IMR-90 (cell line): ENCODE measurements at regions not wholly inside any gene's neighbourhood (a gene's known extent, or its start where the extent isn't known, plus 50 kb on each side); places are given as distances from the start of the nearest gene placed in this dataset.
A peak's percentile ranks its signal among the peaks of the same experiment; 100 is the strongest.

ENCODE experiments used
- ATAC-seq: fragments of 200-7000 bp; cut with Tn5 transposase; 2 replicates; pipeline ENCODE4 v1.9.1; 2020; ENCODE audit warnings: low read depth, mild to moderate bottlenecking, moderate library complexity
- BruUV-seq: library from RNA; stranded (reverse); fragments of 400-500 nt; replicated peaks from 2 replicates; lab custom pipeline; 2021; lab: Mats Ljungman, UMichigan
- CTCF ChIA-PET: fragments of 300-600 bp; formaldehyde crosslinking; extraction: SDS; loops from one replicate; lab custom pipeline; 2021; ENCODE audit warnings: antibody characterized with exemption; lab: Yijun Ruan, JAX
- POLR2A ChIA-PET: fragments of 300-600 bp; sonication (Branson Sonifier 250); formaldehyde crosslinking; loops from one replicate; lab custom pipeline; 2022; ENCODE audit warnings: antibody characterized with exemption; ENCODE audit not compliant: unreplicated experiment; lab: Charles Lee
- DNase-seq: peaks from one replicate; pipeline ENCODE4 v3.0.0; 2013
- H2AFZ ChIP-seq: replicated peaks from 2 replicates; pipeline ENCODE3; 2013; ENCODE audit warnings: low read length, mild to moderate bottlenecking; ENCODE audit not compliant: poor library complexity
- H2AK5ac ChIP-seq: 2 replicates; pipeline ENCODE4 v1.6.1; 2013; ENCODE audit warnings: low read depth, low read length, inconsistent platforms
- H2AK9ac ChIP-seq: replicated peaks from 2 replicates; pipeline ENCODE3; 2013; ENCODE audit warnings: mild to moderate bottlenecking, low read depth, low read length, moderate library complexity; ENCODE audit not compliant: poor library complexity
- H2BK120ac ChIP-seq: 2 replicates; pipeline ENCODE4 v1.6.1; 2013; ENCODE audit warnings: low read depth, low read length, inconsistent platforms
- H2BK15ac ChIP-seq: 3 replicates; pipeline ENCODE4 v1.6.1; 2013; ENCODE audit warnings: low read depth, low read length, inconsistent platforms
- H2BK20ac ChIP-seq: 2 replicates; pipeline ENCODE4 v1.6.1; 2013; ENCODE audit warnings: low read depth, mild to moderate bottlenecking, inconsistent platforms, low read length, moderate library complexity
- H2BK5ac ChIP-seq: 2 replicates; pipeline ENCODE4 v1.6.1; 2013; ENCODE audit warnings: mild to moderate bottlenecking, low read depth, low read length, inconsistent platforms; ENCODE audit not compliant: poor library complexity, severe bottlenecking
- H3K14ac ChIP-seq: replicated peaks from 2 replicates; pipeline ENCODE4 v1.6.1; 2013; ENCODE audit warnings: low read depth, low read length, inconsistent platforms
- H3K18ac ChIP-seq: 2 replicates; pipeline ENCODE4 v1.6.1; 2013; ENCODE audit warnings: low read depth, low read length, control low read depth
- H3K23ac ChIP-seq: 2 replicates; pipeline ENCODE4 v1.6.1; 2013; ENCODE audit warnings: low read depth, low read length, inconsistent platforms
- H3K27ac ChIP-seq: 2 replicates; pipeline ENCODE4 v1.5.1; 2013; ENCODE audit warnings: mild to moderate bottlenecking, control low read depth, low read length; ENCODE audit not compliant: insufficient read depth
- H3K27me3 ChIP-seq: 2 replicates; pipeline ENCODE4 v1.6.1; 2013; ENCODE audit warnings: low read length; ENCODE audit not compliant: control insufficient read depth, insufficient read depth
- H3K36me3 ChIP-seq: 2 replicates; pipeline ENCODE4 v1.6.1; 2013; ENCODE audit warnings: low read length, mixed read lengths; ENCODE audit not compliant: control insufficient read depth, insufficient read depth
- H3K4ac ChIP-seq: 2 replicates; pipeline ENCODE4 v1.6.1; 2013; ENCODE audit warnings: low read depth, low read length, inconsistent platforms
- H3K4me1 ChIP-seq: 2 replicates; pipeline ENCODE4 v1.6.1; 2013; ENCODE audit warnings: low read length, mixed read lengths; ENCODE audit not compliant: control insufficient read depth, insufficient read depth
- H3K4me2 ChIP-seq: 2 replicates; pipeline ENCODE4 v1.6.1; 2013; ENCODE audit warnings: low read depth, mild to moderate bottlenecking, control low read depth, low read length, moderate library complexity
- H3K4me3 ChIP-seq: 2 replicates; pipeline ENCODE4 v1.5.1; 2013; ENCODE audit warnings: low read depth, mild to moderate bottlenecking, control low read depth, low read length, moderate library complexity; ENCODE audit not compliant: insufficient read depth
- H3K56ac ChIP-seq: 2 replicates; pipeline ENCODE4 v1.6.1; 2013; ENCODE audit warnings: low read length, inconsistent platforms; ENCODE audit not compliant: insufficient read depth; ENCODE audit errors: extremely low read depth
- H3K79me1 ChIP-seq, 2 experiments: 2 replicates each; pipeline ENCODE4 v1.6.1; 2013; ENCODE audit warnings: low read length in 2 of 2, inconsistent platforms in 1 of 2, low read depth in 1 of 2
- H3K9ac ChIP-seq: 2 replicates; pipeline ENCODE4 v1.6.1; 2013; ENCODE audit warnings: low read depth, low read length, control low read depth
- H3K9me1 ChIP-seq: 2 replicates; pipeline ENCODE4 v1.6.1; 2013; ENCODE audit warnings: low read length, inconsistent platforms; ENCODE audit not compliant: insufficient read depth
- H3K9me3 ChIP-seq: 2 replicates; pipeline ENCODE4 v1.6.1; 2013; ENCODE audit warnings: low read length; ENCODE audit not compliant: control insufficient read depth, insufficient read depth
- H4K20me1 ChIP-seq: 2 replicates; pipeline ENCODE4 v1.6.1; 2013; ENCODE audit warnings: low read length, inconsistent platforms; ENCODE audit not compliant: insufficient read depth
- H4K5ac ChIP-seq: 2 replicates; pipeline ENCODE4 v1.6.1; 2013; ENCODE audit warnings: mild to moderate bottlenecking, low read depth, low read length, control low read depth
- H4K8ac ChIP-seq, 2 experiments: 2 replicates each; pipeline ENCODE4 v1.6.1; 2013; ENCODE audit warnings: low read depth in 2 of 2, low read length in 2 of 2, control low read depth in 1 of 2, inconsistent platforms in 1 of 2
- H4K91ac ChIP-seq: 2 replicates; pipeline ENCODE4 v1.6.1; 2013; ENCODE audit warnings: low read depth, low read length, inconsistent platforms; ENCODE audit not compliant: insufficient read depth
- MXI1 ChIP-seq: IDR thresholded peaks from 2 replicates; pipeline ENCODE4 v1.6.1; 2012; ENCODE audit warnings: low read depth, mild to moderate bottlenecking, low read length, moderate library complexity, borderline replicate concordance
- NFE2L2 ChIP-seq: fragments of 150-350 bp; IDR thresholded peaks from 2 replicates; pipeline ENCODE4 v1.6.1; 2016; ENCODE audit warnings: low read depth, mild to moderate bottlenecking, low read length
- RCOR1 ChIP-seq: IDR thresholded peaks from 2 replicates; pipeline ENCODE4 v1.6.1; 2012; ENCODE audit warnings: mild to moderate bottlenecking, low read length, improper control_type of control experiment; ENCODE audit not compliant: insufficient replicate concordance
- WGBS, 2 experiments: methylation state at CpG; one replicate each; pipeline versions ENCODE4 v1.1.5 to v1.1.7; 2013; ENCODE audit warnings: missing lambda C conversion rate in 2 of 2; ENCODE audit not compliant: insufficient read length in 1 of 2; ENCODE audit errors: extremely low coverage in 2 of 2; 5-methylcytosine and 5-hydroxymethylcytosine counted together
- dilution Hi-C: fragments of 300-500 bp; cut with HindIII; formaldehyde crosslinking; loops from one replicate; pipeline ENCODE4 v1.14.3; 2018; ENCODE audit warnings: low sequenced_read_pairs; ENCODE audit not compliant: unreplicated experiment
- in situ Hi-C: fragments of 300-500 bp; cut with MboI; formaldehyde crosslinking; loops from 3 replicates; pipeline ENCODE4 v1.14.3; 2019; ENCODE audit warnings: low sequenced_read_pairs, inconsistent platforms, mixed read lengths
- intact Hi-C: fragments of 100-400 bp; cut with micrococcal nuclease; formaldehyde crosslinking; loops from 2 replicates; pipeline ENCODE4 v1.10.0; 2022
- TF ChIP-seq, protein P1 (sequence below): fragments of 150-350 bp; IDR thresholded peaks from 2 replicates; pipeline ENCODE4 v1.6.1; 2017; ENCODE audit warnings: mild to moderate bottlenecking, antibody characterized with exemption, low read length, low read depth

DNA sequence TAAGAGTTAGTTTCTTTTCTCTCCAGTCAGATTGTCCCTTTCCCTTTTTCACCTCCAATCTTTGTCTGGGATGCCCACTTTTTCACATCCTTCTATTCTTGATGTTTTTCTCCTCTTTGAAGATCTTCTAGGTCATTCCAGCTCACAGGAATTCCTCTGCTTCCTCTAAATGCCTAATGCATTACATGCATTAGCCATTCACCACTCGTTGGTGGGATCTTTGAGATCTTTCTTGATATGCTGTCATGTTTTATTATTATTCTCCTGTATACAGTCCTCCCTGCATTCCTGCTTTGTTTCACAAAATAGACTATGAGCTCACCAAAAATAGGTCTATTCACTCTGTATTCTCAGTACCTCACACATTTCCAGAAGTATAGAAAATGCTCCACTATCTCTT, 129.0 kb downstream of the LYPLAL1 start:
- CTCF ChIA-PET, result interaction anchor here (0.6 to 1.0 kb wide), 2 partner anchors 27 to 61 kb away, joined by 3 to 4 read pairs; no protein-coding TSS in a partner anchor
- no TSS peak for BruUV-seq

More for the DNA sequence above, 129.0 kb downstream of the LYPLAL1 start:
- POLR2A ChIA-PET, result no interaction called here
- Histone ChIP-seq H2BK5ac (no peak overlapping the region), H3K9me3 (0 out of 2 replicates have a peak, but pooled peaks cover 1% of the 10 kb centered on the region), H3K4ac (no peak overlapping the region), H2AK5ac (no peak overlapping the region), H3K27ac (no peak overlapping the region), H4K91ac (no peak overlapping the region), H3K14ac (no peak overlapping the region), H3K18ac (no peak overlapping the region; the same call in 1 of the 2 replicates), H3K4me3 (no peak overlapping the region), H3K79me1 (no peaks in the 10 kb centered on the region), H2BK15ac (no peak overlapping the region), H3K9me1 (no peaks in the 10 kb centered on the region), H2BK20ac (no peak overlapping the region), H3K4me1 (peaks cover 5% of the 10 kb centered on the region), H4K20me1 (no peaks in the 10 kb centered on the region), H4K8ac (no peak overlapping the region), H4K5ac (no peak overlapping the region), H3K23ac (no peak overlapping the region), H2AK9ac (no peak overlapping the region), H3K36me3 (no peaks in the 10 kb centered on the region), H3K4me2 (no peak overlapping the region), H2AFZ (no peak overlapping the region), H3K9ac (no peak overlapping the region), H3K27me3 (no peaks in the 10 kb centered on the region), H2BK120ac (no peak overlapping the region), H3K56ac (no peak overlapping the region)
- DNase-seq (peak; percentile 59), ATAC-seq (no peak; the same call in 1 of the 2 replicates)
- in situ Hi-C loops, result no loop called here
- intact Hi-C loops, result no loop called here
- TF ChIP-seq, protein P1, sequence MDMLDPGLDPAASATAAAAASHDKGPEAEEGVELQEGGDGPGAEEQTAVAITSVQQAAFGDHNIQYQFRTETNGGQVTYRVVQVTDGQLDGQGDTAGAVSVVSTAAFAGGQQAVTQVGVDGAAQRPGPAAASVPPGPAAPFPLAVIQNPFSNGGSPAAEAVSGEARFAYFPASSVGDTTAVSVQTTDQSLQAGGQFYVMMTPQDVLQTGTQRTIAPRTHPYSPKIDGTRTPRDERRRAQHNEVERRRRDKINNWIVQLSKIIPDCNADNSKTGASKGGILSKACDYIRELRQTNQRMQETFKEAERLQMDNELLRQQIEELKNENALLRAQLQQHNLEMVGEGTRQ, result no peak
- TF ChIP-seq MXI1, result no peak
- no peak for TF ChIP-seq NFE2L2
- TF ChIP-seq RCOR1, result no peak
- dilution Hi-C loops, result no loop called here
- WGBS, 2 experiments, result no CpG with 5 or more reads among the region's 1 CpG
